Panc1 (cell line): ENCODE measurements at regions not wholly inside any gene's neighbourhood (a gene's known extent, or its start where the extent isn't known, plus 50 kb on each side); places are given as distances from the start of the nearest gene placed in this dataset.

Experiments
- TF ChIP-seq, protein P1 (sequence below), 2 experiments: IDR thresholded peaks; 2 replicates each; pipeline ENCODE4 v1.6.1; 2011 to 2012; ENCODE audit warnings: low read depth in 2 of 2, control low read depth in 1 of 2, low read length in 1 of 2, mild to moderate bottlenecking in 1 of 2, moderate library complexity in 1 of 2; ENCODE audit not compliant: insufficient read depth in 1 of 2
- TF ChIP-seq, protein P2 (sequence below): fragments of 450-650 bp; IDR thresholded peaks from 2 replicates; pipeline ENCODE4 v1.5.1; 2017; ENCODE audit warnings: mild to moderate bottlenecking

DNA sequence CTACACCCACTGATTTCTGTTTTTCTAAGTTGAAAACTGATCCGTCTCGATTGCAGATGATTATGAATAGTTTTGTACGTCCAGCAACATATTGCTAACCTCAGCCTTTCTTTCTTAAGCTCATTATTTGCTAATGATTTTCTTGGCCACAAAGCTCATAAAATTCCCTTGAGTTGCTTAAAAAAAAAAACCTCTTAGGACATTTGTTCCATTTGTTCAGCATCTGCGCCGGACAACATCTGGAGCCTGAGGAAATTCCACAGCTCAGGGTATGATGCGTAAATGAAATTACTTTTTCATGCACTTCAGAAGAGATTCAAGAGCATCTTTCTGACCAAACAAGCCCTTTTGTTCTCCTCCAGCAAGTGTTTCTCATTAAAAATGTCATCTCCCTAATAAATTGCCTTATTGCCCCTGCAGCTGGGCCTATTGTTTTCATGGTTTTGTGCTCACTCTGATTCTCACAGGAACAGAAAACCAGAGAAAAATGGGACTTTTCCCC is 249.1 kb upstream of the MCTP2 start:
- TF ChIP-seq, protein P1, sequence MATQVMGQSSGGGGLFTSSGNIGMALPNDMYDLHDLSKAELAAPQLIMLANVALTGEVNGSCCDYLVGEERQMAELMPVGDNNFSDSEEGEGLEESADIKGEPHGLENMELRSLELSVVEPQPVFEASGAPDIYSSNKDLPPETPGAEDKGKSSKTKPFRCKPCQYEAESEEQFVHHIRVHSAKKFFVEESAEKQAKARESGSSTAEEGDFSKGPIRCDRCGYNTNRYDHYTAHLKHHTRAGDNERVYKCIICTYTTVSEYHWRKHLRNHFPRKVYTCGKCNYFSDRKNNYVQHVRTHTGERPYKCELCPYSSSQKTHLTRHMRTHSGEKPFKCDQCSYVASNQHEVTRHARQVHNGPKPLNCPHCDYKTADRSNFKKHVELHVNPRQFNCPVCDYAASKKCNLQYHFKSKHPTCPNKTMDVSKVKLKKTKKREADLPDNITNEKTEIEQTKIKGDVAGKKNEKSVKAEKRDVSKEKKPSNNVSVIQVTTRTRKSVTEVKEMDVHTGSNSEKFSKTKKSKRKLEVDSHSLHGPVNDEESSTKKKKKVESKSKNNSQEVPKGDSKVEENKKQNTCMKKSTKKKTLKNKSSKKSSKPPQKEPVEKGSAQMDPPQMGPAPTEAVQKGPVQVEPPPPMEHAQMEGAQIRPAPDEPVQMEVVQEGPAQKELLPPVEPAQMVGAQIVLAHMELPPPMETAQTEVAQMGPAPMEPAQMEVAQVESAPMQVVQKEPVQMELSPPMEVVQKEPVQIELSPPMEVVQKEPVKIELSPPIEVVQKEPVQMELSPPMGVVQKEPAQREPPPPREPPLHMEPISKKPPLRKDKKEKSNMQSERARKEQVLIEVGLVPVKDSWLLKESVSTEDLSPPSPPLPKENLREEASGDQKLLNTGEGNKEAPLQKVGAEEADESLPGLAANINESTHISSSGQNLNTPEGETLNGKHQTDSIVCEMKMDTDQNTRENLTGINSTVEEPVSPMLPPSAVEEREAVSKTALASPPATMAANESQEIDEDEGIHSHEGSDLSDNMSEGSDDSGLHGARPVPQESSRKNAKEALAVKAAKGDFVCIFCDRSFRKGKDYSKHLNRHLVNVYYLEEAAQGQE (IDR thresholded peaks at IDR 0.05; ENCODE audit: insufficient read depth in 1 of 2, low read depth in 2 of 2, low read length in 1 of 2), result no peak
- TF ChIP-seq, protein P2, sequence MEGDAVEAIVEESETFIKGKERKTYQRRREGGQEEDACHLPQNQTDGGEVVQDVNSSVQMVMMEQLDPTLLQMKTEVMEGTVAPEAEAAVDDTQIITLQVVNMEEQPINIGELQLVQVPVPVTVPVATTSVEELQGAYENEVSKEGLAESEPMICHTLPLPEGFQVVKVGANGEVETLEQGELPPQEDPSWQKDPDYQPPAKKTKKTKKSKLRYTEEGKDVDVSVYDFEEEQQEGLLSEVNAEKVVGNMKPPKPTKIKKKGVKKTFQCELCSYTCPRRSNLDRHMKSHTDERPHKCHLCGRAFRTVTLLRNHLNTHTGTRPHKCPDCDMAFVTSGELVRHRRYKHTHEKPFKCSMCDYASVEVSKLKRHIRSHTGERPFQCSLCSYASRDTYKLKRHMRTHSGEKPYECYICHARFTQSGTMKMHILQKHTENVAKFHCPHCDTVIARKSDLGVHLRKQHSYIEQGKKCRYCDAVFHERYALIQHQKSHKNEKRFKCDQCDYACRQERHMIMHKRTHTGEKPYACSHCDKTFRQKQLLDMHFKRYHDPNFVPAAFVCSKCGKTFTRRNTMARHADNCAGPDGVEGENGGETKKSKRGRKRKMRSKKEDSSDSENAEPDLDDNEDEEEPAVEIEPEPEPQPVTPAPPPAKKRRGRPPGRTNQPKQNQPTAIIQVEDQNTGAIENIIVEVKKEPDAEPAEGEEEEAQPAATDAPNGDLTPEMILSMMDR, result no peak
